IPS DF 19.7 (cell line): ENCODE measurements at regions not wholly inside any gene's neighbourhood (a gene's known extent, or its start where the extent isn't known, plus 50 kb on each side); places are given as distances from the start of the nearest gene placed in this dataset.
"Not testable (repeated sequence)": the region's sequence is repeated elsewhere in the genome, so short reads cannot be mapped to it uniquely, and the experiment has no call there.

Experiments used
- DNase-seq: peaks from one replicate; pipeline ENCODE4 v3.0.0-alpha.2; 2013; ENCODE audit warnings: low read depth, low spot score

DNA sequence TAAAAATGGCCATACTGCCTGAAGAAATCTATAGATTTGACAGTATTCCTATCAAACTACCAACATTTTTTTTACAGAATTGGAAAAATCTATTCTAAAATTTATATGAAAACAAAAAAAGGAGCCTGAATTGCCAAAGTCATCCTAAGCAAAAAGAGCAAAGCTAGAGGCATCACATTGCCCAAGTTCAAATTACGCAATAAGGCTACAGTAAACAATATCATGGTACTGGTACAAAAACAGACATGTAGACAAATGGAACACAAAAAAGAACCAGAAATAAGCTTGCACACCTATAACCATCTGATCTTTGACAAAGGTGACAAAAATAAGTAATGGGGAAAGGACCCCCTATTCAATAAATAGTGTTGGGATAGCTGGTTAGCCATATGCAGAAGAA lies 50.2 kb upstream of the THSD7B start:
- no peak for DNase-seq

DNA sequence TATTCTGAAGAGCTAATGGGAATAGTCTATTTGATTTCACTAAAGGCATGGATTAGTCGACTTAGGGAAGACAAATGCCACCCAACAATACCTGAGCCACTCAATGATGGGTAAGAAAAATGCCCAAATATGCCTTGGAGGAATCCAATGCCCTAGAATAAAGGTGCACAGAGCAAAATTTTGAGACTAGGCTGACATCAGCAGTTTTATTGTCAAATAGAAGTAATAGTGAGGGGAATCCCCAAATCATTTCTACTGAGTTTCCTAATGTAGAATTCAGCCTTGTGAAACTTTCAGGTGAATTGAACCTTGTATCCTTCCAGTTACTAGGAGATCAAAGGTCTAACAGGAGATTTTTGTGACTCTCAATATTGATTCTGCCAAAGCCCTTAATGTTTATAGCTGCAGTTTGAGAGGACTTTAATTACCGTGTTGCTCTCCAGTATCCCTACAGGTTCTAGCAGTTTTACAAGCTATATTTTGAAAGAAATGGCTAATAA lies 50.8 kb upstream of the THSD7B start:
- no peak for DNase-seq

DNA sequence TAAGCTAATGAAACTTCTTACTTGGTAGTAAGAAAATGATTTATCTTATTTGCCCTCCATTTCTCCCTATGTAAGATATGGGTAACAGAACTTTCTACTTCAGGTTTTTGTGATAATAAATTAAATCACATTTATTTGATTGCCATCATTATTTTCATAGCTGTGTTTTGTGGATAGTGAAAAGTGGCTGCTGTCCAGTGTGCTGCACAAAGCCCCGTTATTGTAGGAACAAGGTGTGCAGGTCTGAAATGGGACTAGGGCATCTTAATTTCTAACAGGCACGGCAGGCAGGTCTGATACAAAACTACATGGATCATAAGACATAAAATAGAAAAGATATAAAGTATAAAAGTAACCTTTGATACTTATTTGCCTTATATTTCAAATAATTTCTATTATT lies 51.6 kb upstream of the THSD7B start:
- DNase-seq, result no peak

DNA sequence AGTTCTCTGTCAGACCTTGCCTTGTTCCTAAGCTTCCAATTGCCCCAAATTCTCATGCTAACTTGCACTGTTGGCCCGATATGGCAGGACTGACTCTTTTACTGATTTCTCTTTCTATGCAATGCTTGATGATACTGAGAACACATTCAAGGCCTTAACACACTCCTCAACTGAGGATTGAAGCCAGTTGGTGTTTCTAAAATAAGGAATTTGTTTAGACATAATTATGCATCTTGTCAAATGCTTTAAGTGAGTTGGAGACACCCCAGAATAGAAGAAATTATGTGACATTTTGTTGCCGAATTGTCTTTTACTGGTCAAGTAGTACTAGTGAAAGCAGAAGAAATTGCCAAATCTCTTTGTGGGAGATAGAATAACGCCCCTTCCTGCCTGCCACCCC lies 60.0 kb upstream of the THSD7B start:
- no peak for DNase-seq

DNA sequence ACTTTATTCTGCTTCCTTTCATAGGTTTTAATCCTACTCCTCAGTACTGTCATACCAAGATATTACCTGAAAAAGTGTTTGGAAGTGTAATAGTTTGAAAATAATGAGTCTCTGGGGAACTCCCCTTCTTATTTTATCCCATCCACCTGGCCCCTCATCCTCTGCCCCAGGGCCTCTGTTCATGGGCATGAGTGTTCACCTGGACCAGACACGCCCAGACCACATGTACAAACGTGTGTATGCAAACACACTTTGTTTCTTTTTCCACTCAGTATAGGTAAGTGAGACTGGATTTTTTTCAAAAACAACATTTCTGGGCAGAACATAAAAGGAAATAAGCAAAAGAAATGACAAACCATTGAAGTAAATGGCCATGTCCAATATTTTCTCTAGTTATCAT lies 62.1 kb upstream of the THSD7B start:
- no peak for DNase-seq

DNA sequence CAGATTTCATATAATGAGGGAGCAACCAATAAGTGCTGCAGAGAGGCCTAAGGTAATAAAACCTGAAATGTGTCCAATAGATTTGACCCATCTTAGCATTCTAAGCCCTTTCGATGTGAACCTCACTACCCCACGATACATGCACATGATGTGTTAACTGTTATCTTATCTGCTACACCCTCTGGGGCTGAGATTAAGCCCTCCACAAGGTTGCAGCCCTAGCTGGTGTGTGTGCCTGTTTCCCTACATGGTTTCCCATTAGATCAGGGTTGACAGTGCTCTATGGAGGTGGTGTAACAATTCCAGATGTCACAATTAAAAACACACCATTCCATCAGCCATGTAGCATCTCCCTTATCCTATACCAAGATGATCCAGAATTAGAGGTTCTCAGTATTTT lies 68.9 kb upstream of the THSD7B start:
- no peak for DNase-seq

DNA sequence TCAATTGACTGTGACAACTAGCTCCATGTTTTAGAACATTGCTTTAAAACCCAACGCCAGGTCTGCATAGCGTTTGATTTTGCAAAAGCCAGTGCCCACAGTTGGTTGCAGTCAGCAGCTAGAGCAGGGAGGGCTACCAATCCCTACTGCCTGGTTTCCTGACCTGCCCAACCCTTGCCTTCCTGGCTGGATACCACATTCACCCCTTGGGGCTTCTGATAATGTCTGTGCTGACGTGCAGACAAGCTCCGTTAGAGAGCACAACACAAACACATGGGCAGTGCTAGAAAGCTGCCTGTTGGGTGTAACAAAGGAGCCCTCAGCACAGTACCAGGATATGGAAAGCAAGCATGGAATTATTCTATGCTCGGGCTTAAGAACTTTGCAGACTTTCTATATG lies 71.4 kb upstream of the THSD7B start:
- no peak for DNase-seq

DNA sequence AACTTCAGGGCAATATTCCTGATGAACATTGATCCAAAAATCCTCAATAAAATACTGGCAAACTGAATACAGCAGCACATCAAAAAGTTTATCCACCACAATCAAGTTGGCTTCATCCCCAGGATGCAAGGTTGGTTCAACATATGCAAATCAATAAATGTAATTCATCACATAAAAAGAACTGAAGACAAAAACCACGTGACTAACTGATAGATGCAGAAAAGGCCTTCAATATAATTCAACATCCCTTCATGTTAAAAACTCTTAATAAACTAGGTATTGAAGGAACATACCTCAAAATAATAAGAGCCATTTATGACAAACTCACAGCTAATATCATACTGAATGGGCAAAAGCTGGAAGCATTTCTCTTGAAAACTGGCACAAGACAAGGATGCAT lies 85.3 kb upstream of the THSD7B start:
- not testable (repeated sequence) for DNase-seq

DNA sequence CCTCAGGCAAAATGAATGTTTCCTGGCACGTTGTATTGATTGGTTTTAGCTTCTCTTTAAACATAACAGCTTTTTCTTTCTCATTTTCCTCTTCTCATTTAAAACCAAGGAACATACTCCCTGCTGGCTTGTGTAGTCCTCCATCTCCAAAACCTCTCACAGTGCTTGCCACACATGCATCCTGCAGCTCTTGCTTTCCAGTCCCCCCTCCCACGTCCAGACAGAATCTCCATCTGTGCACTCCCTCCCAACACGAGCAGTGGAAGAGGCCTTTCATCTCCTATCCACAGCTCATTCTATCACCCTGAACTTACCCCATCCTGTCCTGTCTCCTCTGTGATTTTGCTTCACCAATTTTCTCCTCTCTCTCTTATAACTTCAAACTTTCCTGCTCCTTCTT lies 99.6 kb upstream of the THSD7B start:
- no peak for DNase-seq

DNA sequence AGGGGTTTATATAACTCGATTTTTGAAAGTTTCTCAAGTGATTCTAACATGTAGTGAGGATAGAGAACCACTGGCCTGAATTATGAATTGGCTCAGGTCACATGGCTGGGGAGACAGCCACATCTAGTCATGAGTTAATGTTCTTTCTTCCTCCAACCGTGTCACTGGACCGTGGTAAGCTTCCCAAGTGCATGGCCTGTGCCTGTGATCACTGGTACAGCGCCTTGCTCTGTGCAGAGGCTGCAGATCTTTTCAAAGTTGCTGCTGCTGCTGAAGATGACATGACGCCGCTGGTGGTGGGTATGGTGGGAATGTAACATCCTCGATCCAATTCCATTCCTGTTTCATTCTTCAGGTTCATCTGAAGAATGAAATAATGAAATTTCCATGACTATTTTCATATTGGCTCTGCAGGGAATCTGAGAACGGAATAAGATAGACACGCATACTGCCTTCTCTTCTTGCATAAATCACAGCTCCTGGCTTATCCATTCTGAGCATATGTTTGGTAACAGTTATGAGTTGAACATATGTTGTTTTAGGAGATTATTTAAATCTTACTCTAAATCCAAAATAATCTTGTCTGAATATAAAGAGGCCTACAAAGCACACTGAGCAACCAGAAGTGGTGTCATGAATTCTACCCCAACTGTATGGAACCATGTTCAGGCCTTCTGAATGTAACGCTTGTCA lies 100.5 kb upstream of the THSD7B start:
- DNase-seq, result no peak

DNA sequence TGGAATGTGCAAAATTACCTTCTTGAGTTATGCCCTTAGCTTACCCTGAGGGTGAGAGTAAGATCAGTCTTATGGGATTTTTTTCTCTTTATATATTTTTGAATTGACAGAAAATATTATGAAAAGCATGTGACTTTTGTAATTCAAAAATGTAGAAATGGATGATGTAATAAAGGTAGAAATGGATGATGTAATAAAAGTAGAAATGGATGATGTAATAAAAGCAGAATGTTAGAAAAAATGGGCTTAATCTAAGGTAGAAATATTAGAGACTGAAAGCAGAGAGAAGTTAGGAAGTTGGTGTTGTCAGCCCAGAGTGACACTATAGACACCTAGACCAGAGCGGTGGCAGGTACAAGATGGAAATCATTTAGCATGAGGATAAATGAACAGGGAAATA lies 107.1 kb upstream of the THSD7B start:
- no peak for DNase-seq

DNA sequence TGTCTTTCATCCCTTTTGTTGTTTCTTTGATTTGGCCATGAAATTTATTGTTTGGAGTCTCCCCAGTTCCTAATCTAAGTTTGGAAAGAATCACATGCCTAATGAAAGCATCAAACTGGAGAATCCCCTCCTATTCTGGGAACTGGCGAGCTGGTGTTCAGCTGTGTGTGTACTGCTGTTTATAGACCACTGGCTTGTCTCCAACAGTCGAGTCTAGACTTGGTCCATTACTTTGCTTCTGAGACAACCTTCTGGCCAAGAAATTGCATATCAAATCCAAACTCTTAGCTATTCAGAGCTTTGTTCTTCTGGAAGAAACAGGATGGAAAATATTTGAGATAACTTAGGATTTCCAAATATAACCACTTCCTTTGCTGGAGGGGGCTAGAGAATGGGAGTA lies 111.5 kb upstream of the THSD7B start:
- DNase-seq, result no peak

DNA sequence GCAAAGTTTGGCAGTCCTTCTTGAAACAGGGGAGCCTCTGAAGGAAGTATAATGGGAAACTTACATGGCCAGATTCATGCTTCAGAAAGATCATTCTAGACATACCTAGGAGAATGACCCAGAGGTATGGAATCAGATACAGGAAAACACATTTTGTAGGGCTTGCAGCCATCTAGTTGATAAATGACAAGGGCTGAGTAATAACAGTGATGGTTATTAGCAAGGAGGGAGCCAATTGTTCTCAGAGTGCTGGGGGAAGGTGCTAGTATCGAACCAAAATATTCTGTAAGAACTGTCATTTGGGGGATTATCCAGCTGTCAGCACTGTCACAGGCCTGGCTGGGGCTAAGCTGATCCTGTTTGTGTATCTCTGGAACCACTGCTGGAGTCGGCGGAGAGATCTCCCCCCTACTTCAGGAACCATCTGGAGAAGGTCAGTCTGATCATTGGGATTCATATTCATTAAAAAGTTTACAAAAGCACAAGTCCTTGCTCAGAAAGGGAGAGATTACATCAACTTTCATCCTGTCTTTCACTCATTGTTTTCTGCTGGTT lies 113.8 kb upstream of the THSD7B start:
- DNase-seq, result no peak

DNA sequence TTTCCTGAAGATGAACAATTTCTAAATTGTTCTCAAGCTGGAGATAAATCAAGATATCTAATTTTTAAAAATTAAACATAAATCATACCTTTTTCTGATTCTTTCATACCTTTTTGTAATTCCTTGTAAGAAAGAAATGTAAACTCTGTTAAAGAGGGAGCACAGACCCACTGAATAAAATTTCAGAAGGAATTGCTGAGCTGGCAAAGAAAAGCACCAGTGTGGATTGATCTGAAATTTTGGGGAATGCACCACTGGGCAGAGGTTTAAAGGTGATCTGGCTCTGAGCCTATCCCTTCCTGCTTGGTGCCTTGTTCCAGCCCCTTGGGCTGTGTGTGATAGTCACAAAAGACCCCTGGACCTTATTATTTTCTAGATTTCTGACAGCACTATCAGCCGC lies 118.3 kb upstream of the THSD7B start:
- no peak for DNase-seq

DNA sequence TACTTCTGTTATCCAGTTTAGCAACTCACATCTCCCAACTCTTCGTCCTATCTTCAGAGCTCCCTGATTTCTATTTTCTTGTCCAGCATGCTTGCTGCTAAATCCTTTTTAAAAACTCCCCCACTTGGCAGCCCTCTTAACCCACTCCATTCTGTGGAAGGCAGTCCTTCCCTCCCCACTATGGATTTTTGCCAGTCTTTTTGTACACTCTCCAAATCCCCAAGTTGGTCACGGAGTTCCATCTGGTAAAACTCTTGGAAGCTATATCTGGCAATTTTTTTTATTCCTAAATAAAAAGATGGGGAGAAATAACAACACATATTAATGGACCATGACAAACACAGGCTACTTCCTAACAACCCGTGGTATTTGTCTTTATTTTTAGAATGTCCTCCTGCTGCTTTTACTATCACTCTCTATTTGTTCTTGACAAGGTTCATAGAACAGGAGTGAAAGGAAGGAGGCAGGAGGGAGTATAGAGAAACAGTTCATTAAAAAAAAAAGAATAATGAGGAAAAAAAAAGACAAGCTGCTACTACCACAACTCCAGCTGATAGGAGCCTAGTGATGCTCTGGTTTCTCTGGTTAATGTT lies 120.0 kb upstream of the THSD7B start:
- DNase-seq, result no peak

DNA sequence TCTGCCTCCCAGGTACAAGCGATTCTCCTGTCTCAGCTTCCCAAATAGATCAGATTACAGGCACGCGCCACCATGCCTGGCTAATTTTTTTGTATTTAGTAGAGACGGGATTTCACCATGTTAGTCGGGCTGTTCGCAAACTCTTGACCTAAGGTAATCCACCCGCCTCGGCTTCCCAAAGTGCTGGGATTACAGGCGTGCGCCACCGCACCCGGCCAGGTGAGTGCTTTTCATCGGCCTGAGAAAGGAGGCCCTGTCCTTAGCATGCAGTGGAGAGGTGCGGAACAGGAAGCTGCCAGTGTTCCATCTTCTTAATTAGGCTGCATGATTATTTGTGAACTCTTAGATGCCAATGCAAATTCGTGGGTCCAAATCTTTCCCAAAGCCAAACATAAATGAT lies 125.7 kb upstream of the THSD7B start:
- no peak for DNase-seq

DNA sequence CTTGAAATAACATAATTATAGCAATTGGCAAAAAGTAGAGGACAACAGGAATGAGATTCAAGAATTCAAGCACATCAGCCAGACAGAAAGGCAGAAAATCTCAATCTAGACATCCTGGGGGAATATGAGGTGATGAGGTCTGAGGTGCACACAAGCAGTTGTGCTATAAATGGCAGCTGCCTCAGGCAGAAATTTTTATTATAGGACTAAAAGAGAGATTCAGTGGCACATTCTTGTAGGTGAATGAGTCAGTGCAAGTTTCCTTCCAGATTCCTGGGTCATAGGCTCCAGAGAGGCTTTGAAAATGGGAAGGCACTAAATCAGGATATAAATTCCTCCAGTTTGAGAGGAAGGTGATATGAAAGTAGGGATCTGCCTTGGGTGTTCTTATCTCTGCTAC lies 127.2 kb upstream of the THSD7B start:
- no peak for DNase-seq

DNA sequence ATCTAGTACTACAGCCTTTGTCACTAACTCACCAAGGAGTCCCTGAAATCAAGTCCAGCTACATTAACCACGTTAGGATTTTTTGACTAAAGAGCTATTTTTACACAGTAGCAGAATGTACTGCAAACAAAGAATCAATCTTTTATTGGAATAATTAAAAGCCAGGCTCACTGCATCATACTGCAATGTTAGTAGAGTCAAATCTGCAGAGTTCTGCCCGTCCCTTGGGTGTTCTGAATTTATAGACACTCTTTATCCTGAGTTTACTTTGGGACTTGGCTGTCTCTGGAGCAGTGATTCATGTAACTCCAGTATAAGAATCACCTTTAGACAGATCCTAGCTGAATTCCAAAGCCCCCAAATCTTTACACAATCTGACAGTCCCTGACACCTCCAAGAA lies 127.9 kb upstream of the THSD7B start:
- no peak for DNase-seq

DNA sequence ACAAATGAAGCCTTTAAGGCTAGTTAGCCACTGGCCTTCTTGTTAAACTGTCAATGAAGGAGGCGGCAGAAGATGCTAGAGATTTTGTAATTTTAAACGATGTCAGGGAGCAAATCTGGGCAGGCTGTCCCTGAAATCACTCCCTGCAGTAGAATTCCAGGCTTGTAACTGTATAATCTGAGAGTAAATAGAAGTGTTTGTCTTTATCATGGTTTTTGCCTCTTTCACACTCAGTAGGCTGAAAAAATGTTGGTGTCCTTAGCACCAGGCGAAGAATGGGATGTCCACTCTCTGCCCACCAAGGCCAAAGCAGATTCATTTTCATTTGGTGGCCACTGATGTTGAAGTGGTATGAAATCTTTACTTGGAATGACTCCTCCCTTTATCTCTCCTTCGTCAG lies 136.9 kb upstream of the THSD7B start:
- DNase-seq, result no peak

DNA sequence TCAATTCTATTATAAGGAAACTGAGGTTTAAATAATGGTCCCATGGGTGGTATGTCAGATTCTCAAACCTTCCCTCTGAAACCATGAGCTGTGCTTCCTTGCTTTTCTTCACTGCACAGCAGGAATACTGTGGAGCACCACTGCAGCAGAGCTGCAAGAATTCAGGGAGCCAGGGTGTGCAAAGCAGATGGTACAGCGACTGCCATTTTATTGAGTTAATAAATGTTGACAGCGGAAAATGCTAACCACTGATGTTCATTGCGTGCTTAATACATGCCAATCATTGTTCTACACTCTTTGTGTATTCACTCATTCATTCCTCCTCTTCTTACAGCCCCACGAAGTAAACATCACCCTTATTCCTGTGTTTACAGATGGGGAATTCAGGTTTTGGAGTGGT lies 152.2 kb upstream of the THSD7B start:
- DNase-seq, result no peak

DNA sequence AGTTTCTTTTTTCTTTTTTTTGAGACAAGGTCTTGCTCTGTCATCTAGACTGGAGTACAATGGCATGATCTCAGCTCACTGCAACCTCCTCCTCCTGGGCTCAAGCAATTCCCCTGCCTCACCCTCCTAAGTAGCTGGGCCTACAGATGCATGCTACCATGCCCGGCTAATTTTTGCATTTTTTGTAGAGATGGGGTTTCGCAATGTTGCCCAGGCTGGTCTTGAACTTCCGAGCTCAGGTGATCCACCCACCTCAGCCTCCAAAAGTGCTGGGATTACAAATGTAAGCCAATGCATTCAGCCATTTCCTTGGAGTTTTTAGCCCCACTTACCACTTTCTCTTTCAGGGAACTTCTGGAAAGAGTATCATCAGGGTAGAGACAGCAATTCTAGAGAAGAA lies 153.3 kb upstream of the THSD7B start:
- DNase-seq, result no peak

DNA sequence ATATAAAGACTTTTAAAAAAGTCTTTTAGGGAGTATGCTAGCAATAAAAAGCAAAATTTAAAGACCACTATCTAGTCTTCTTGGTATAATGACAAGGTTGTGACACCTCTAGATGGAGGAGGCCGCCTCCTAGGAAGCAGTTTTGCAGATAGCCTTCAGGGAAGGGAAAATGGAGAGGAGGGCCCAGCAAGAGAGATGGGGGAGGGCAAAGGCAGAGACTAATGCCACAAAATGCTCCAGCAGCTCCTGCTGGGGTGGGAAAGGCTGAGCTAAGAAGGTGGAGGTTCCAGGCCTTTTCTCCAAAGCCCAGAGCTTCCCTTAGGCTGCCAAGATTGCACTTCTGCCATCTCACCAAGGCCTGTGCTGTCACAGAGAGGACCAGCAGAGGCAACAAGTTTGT lies 153.9 kb upstream of the THSD7B start:
- DNase-seq, result no peak

DNA sequence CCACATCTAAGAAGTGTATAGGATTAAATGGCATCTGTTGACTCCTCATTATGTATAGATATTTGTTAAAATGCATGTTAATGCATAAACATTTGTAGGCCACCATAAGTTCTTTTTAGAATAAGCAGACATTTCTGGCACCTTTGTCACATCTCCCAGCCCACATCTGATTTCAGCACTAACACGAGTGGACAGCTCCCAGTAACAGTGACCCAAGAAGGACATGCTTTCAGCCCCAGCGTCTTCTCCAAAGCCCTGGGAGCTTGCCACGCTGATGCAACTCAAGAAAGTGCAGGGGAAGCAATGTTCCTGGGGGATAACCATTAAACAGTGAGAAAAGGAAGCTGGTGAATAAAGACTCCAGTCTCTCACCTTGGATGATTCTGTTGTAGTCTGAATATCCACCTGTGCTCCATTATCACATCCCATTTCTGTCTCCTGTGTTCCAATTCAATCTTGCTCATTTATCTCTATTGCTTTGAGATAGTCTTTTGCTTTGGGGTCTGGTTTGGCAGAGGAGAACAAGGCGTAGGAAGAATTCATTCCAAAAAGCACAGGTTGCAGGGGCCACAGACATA lies 182.6 kb upstream of the THSD7B start:
- DNase-seq, result no peak
